ENCODE measurements at regions not wholly inside any gene's neighbourhood (a gene's known extent, or its start where the extent isn't known, plus 50 kb on each side); places are given as distances from the start of the nearest gene placed in this dataset.
"Not testable (repeated sequence)": the region's sequence is repeated elsewhere in the genome, so short reads cannot be mapped to it uniquely, and the experiment has no call there.

DNA sequence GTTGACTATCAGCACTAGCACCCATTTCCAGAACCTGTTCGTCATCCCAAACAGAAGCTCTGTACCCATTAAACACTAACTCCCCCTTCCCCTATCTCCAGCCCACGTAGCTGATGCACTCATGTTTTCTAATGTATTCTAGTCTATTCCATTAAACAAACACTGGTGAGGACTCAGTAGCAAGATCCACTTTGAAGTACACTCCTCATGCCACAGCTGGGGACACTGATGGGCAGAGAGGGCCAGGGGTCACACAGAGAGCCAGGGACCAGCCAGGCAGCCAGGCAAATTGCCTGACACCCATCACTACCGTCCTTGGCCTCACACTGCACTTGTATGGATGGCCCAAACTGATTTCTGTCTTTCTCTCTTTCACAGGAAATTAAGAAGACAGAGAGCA is 269.9 kb upstream of the DIO3 start:
- H3K4me1 Mint-ChIP-seq = peaks cover 0 to 3% (median 0%) of the 10 kb centered on the region in 3 donors
- H3K4me3 Mint-ChIP-seq = no peak overlapping the region
- no peak overlapping the region for H3K27ac Mint-ChIP-seq
- DNase-seq (no peak), ATAC-seq (ENCODE audit: low read depth in 2 of 2) (no peak)
- H3K36me3 Mint-ChIP-seq = peaks cover 5 to 7% of the 10 kb centered on the region in 2 donors
- H3K27me3 Mint-ChIP-seq = peaks cover 11 to 40% (median 31%) of the 10 kb centered on the region in 3 donors
- H3K9me3 Mint-ChIP-seq = peaks cover 6 to 24% (median 16%) of the 10 kb centered on the region in 7 donors

- Mint-ChIP-seq H3K9me3 (peaks cover 11 to 35% (median 25%) of the 10 kb centered on the region in 7 donors), H3K4me3 (no peak overlapping the region), H3K27ac (no peak overlapping the region), H3K36me3 (peaks cover 9 to 10% of the 10 kb centered on the region in 2 donors), H3K4me1 (no peaks in the 10 kb centered on the region), H3K27me3 (peaks cover 4 to 42% (median 28%) of the 10 kb centered on the region in 3 donors)
- ATAC-seq (ENCODE audit: low read depth in 2 of 2) (no peak), DNase-seq (no peak)
These were observed 268.8 kb upstream of the DIO3 start for GRCh38 chr14:101292448-101292847.

GRCh38 chr14:101293605-101294004 is 267.7 kb upstream of the DIO3 start:
- Mint-ChIP-seq H3K9me3 (peaks cover 11 to 42% (median 30%) of the 10 kb centered on the region in 7 donors), H3K4me3 (no peak overlapping the region), H3K4me1 (no peaks in the 10 kb centered on the region), H3K27ac (peak overlapping the region in 1 of 6 donors; percentile 78), H3K27me3 (peaks cover 4 to 51% (median 35%) of the 10 kb centered on the region in 3 donors), H3K36me3 (peaks cover 10 to 14% of the 10 kb centered on the region in 2 donors)
- DNase-seq (no peak), ATAC-seq (ENCODE audit: low read depth in 2 of 2) (no peak)

DNA sequence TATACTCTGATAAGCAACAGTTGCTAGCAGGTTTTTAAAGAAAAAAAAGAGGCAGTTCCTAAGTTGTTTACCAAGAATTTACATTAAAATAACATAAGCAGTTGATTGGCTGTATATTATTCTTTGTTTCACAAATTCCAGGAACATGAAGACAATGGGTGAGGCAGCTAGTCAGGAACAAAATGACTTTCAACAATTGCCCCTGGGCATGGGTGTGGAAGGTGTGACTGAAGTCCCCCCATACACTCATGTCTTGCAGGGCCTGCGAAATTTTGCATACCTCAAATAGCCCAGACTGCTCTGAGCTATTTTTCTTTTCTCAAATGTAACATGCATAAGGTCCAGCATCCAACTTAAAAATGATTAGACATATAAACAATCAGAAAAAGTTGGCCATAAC is 267.2 kb upstream of the DIO3 start:
- ATAC-seq (ENCODE audit: low read depth in 2 of 2) (no peak), DNase-seq (no peak)
- peaks cover 10 to 14% of the 10 kb centered on the region in 2 donors for H3K36me3 Mint-ChIP-seq
- peaks cover 11 to 42% (median 30%) of the 10 kb centered on the region in 7 donors for H3K9me3 Mint-ChIP-seq
- H3K27ac Mint-ChIP-seq = no peak overlapping the region
- H3K27me3 Mint-ChIP-seq = peaks cover 4 to 54% (median 35%) of the 10 kb centered on the region in 3 donors
- H3K4me3 Mint-ChIP-seq = no peak overlapping the region
- no peaks in the 10 kb centered on the region for H3K4me1 Mint-ChIP-seq

GRCh38 chr14:101299781-101300180 is 261.5 kb upstream of the DIO3 start:
- not testable (repeated sequence) for H3K4me1 Mint-ChIP-seq; H3K27ac Mint-ChIP-seq; DNase-seq; ATAC-seq (ENCODE audit: low read depth in 2 of 2); H3K4me3 Mint-ChIP-seq
- Mint-ChIP-seq H3K27me3 (peaks cover 3 to 46% (median 23%) of the 10 kb centered on the region in 3 donors), H3K36me3 (peaks cover 10 to 14% of the 10 kb centered on the region in 2 donors), H3K9me3 (peaks cover 11 to 36% (median 25%) of the 10 kb centered on the region in 7 donors)

- ATAC-seq (ENCODE audit: low read depth in 2 of 2) (no peak), DNase-seq (no peak)
- peak overlapping the region in 1 of 6 donors; percentile 33 for H3K27ac Mint-ChIP-seq
- peaks cover 0 to 4% (median 0%) of the 10 kb centered on the region in 3 donors for H3K4me1 Mint-ChIP-seq
- H3K27me3 Mint-ChIP-seq = peaks cover 0 to 41% (median 23%) of the 10 kb centered on the region in 3 donors
- no peak overlapping the region for H3K4me3 Mint-ChIP-seq
- H3K36me3 Mint-ChIP-seq = peaks cover 7 to 13% of the 10 kb centered on the region in 2 donors
- H3K9me3 Mint-ChIP-seq = peaks cover 9 to 24% (median 18%) of the 10 kb centered on the region in 7 donors
These were observed 260.3 kb upstream of the DIO3 start for GRCh38 chr14:101301011-101301410.

DNA sequence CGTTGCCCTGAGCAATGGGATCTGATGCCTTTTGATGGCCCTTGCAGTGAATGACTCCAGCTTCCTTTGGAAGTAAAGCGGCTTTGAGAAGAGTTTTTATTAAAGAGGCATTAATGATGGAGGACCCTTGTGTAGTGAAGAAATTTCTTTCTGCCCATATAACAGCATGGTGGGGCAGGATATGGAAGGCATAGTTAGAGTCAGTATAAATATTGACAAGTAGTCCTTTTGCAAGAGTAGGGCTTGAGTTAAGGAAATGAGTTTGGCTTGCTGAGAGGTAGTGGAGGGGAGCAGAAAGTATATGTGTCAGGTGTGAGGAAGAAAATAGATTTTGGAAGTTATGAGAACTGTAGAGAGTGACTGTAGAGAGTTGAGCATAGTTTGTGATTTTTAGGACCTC is 254.1 kb upstream of the DIO3 start:
- not testable (repeated sequence) for ATAC-seq (ENCODE audit: low read depth in 2 of 2); H3K27ac Mint-ChIP-seq; H3K4me3 Mint-ChIP-seq; H3K4me1 Mint-ChIP-seq; H3K27me3 Mint-ChIP-seq; DNase-seq
- Mint-ChIP-seq H3K9me3 (peaks cover 0 to 12% (median 5%) of the 10 kb centered on the region in 7 donors), H3K36me3 (peaks cover 0 to 12% of the 10 kb centered on the region in 2 donors)

DNA sequence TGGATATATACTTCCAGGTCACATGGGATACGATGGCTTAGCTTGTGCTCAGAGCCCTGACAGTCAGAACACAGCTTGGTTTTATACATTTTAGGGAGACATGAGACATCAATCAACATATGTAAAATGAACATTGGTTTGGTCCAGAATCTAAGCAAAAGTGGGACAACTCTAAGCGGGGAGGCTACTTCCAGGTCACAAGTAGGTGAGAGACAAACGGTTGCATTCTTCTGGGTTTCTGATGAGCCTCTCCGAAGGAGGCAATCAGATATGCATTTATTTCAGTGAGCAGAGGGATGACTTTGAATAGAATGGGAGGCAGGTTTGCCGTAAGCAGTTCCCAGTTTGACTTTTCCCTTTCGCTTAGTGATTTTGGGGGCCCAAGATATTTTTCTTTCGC is 250.1 kb upstream of the DIO3 start:
- peaks cover 0 to 19% of the 10 kb centered on the region in 2 donors for H3K36me3 Mint-ChIP-seq
- not testable (repeated sequence) for H3K27ac Mint-ChIP-seq; DNase-seq; H3K4me1 Mint-ChIP-seq; ATAC-seq (ENCODE audit: low read depth in 2 of 2); H3K27me3 Mint-ChIP-seq; H3K4me3 Mint-ChIP-seq
- peaks cover 14 to 30% (median 22%) of the 10 kb centered on the region in 7 donors for H3K9me3 Mint-ChIP-seq

DNA sequence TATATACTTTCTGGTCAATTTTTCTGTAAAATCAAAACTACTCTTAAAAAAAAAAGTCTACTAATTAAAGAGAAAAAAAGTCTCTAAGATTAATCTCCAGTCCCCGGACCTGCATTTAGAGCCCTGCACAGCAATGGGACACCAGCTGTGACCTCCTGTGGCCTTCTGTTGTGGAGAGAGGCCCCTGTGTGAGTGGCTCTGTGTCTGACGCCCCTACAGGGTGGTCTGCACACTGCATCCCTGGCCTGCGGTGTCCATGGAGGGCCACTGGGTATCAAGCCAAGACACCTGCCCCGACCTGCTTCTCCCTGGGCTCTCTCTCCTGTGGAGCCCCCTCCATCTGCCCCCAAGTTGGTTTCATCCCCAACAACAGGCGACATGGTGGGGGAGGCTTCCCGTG is 248.0 kb upstream of the DIO3 start:
- Mint-ChIP-seq H3K4me1 (no peaks in the 10 kb centered on the region), H3K27me3 (peaks cover 4 to 20% (median 8%) of the 10 kb centered on the region in 3 donors), H3K36me3 (peaks cover 0 to 30% of the 10 kb centered on the region in 2 donors), H3K4me3 (no peak overlapping the region), H3K27ac (no peak overlapping the region), H3K9me3 (peaks cover 20 to 43% (median 30%) of the 10 kb centered on the region in 7 donors)
- DNase-seq = no peak
- no peak for ATAC-seq (ENCODE audit: low read depth in 2 of 2)

DNA sequence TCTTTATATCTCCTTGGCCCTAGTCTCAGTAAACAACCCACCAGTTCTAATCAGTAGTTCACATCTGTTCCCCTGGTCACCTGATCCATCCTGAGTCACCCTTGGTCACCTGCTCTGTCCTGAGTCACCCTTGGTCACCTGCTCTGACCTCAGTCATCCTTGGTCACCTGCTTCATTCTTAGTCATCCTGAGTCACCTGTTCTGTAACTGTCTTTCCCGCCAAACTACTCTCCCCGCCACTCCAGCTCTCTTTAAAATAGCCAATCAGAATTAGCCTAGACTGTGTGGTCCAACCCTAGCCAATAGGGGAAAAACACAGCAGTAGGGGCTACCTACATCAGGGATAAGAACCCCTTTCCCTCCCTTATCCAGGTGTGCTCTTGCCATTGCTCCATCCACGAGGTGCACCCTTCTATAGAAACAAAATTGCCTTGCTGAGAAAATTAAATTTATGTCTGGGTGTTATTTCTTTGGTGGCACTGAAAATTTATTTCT is 245.4 kb upstream of the DIO3 start:
- H3K9me3 Mint-ChIP-seq = peaks cover 10 to 35% (median 23%) of the 10 kb centered on the region in 7 donors
- H3K27me3 Mint-ChIP-seq = peaks cover 9 to 25% (median 10%) of the 10 kb centered on the region in 3 donors
- no peak for DNase-seq
- ATAC-seq (ENCODE audit: low read depth in 2 of 2) = no peak
- H3K27ac Mint-ChIP-seq = no peak overlapping the region
- no peaks in the 10 kb centered on the region for H3K4me1 Mint-ChIP-seq
- H3K36me3 Mint-ChIP-seq = peaks cover 0 to 24% of the 10 kb centered on the region in 2 donors
- H3K4me3 Mint-ChIP-seq = peak overlapping the region in 1 of 8 donors; percentile 17

GRCh38 chr14:101318271-101318670 is 243.0 kb upstream of the DIO3 start:
- no peaks in the 10 kb centered on the region for H3K4me1 Mint-ChIP-seq
- ATAC-seq (ENCODE audit: low read depth in 2 of 2) (no peak), DNase-seq (no peak)
- no peak overlapping the region for H3K27ac Mint-ChIP-seq
- H3K27me3 Mint-ChIP-seq = peaks cover 13 to 19% (median 16%) of the 10 kb centered on the region in 3 donors
- H3K36me3 Mint-ChIP-seq = peaks cover 0 to 26% of the 10 kb centered on the region in 2 donors
- peaks cover 15 to 47% (median 30%) of the 10 kb centered on the region in 7 donors for H3K9me3 Mint-ChIP-seq
- no peak overlapping the region for H3K4me3 Mint-ChIP-seq

DNA sequence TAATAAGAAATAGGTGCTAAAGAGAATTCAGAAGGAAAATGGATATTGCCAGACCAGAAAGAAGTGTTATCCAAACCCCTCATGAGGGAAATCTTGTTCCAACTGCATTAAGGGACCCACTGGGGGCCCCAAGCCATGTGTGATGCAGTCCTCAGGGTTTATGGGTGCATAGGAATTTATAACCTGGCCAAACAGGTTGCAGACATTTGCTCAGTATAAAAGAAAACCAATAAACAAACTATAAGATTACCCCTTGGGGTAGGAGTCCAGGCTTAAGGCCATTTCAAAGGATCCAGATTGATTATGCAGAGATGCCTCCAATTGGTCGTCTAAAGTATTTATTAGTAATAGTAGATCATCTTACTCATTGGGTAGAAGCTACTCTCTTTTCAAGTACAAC is 240.9 kb upstream of the DIO3 start:
- H3K4me1 Mint-ChIP-seq = no peaks in the 10 kb centered on the region
- H3K4me3 Mint-ChIP-seq = no peak overlapping the region
- ATAC-seq (ENCODE audit: low read depth in 2 of 2) (no peak), DNase-seq (no peak)
- H3K9me3 Mint-ChIP-seq = peaks cover 22 to 52% (median 36%) of the 10 kb centered on the region in 7 donors
- peaks cover 16 to 19% (median 17%) of the 10 kb centered on the region in 3 donors for H3K27me3 Mint-ChIP-seq
- H3K36me3 Mint-ChIP-seq = peaks cover 4 to 35% of the 10 kb centered on the region in 2 donors
- no peak overlapping the region for H3K27ac Mint-ChIP-seq

- peak overlapping the region in 1 of 6 donors; percentile 12 for H3K27ac Mint-ChIP-seq
- ATAC-seq (ENCODE audit: low read depth in 2 of 2) (no peak), DNase-seq (no peak)
- H3K4me3 Mint-ChIP-seq = no peak overlapping the region
- H3K36me3 Mint-ChIP-seq = peaks cover 4 to 20% of the 10 kb centered on the region in 2 donors
- no peaks in the 10 kb centered on the region for H3K4me1 Mint-ChIP-seq
- peaks cover 16 to 21% (median 20%) of the 10 kb centered on the region in 3 donors for H3K27me3 Mint-ChIP-seq
- peaks cover 10 to 42% (median 27%) of the 10 kb centered on the region in 7 donors for H3K9me3 Mint-ChIP-seq
These were observed 239.1 kb upstream of the DIO3 start for GRCh38 chr14:101322223-101322622.

GRCh38 chr14:101323111-101323510 is 238.2 kb upstream of the DIO3 start:
- H3K27me3 Mint-ChIP-seq = peaks cover 14 to 19% (median 14%) of the 10 kb centered on the region in 3 donors
- H3K4me1 Mint-ChIP-seq = no peaks in the 10 kb centered on the region
- DNase-seq (no peak), ATAC-seq (ENCODE audit: low read depth in 2 of 2) (no peak)
- H3K36me3 Mint-ChIP-seq = peaks cover 4 to 19% of the 10 kb centered on the region in 2 donors
- H3K27ac Mint-ChIP-seq = no peak overlapping the region
- H3K4me3 Mint-ChIP-seq = no peak overlapping the region
- H3K9me3 Mint-ChIP-seq = peaks cover 10 to 40% (median 27%) of the 10 kb centered on the region in 7 donors

Data from naive B cell (primary cell).